ENCODE measurements at regions not wholly inside any gene's neighbourhood (a gene's known extent, or its start where the extent isn't known, plus 50 kb on each side); places are given as distances from the start of the nearest gene placed in this dataset.

DNA sequence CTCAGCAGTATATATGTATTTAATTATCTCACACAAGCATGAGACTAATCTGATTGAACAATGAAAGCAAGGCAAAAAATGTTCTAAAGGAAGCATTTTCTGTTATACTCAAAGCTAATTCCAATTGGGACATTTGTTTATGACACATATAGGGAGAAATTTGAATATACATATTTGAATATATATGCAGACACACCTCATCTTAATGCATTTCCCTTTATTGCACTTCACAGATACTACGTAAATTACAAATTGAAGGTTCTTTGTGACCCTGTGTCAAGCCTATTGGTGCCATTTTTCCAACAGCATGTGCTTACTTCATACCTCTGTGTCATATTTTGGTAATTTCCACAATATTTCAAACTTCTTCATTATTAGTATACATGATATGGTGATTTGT, 132.1 kb upstream of the STEAP1 start:
- Histone ChIP-seq H3K18ac (ENCODE audit: low read depth, low read length) (no peak overlapping the region), H3K23ac (ENCODE audit: low read depth, low read length) (no peak overlapping the region), H3K9me1 (ENCODE audit: insufficient read depth, low read length) (no peaks in the 10 kb centered on the region), H3K56ac (ENCODE audit: extremely low read depth, insufficient read depth, low read length) (no peak overlapping the region), H3K4me2 (ENCODE audit: low read depth, low read length) (no peak overlapping the region), H2BK20ac (ENCODE audit: low read depth, low read length) (no peak overlapping the region), H3K27me3 (ENCODE audit: control insufficient read depth, insufficient read depth, low read length) (no peaks in the 10 kb centered on the region), H2BK120ac (ENCODE audit: low read depth, low read length) (no peak overlapping the region), H4K20me1 (ENCODE audit: insufficient read depth, low read length) (no peaks in the 10 kb centered on the region), H2AK5ac (ENCODE audit: low read depth, low read length) (no peak overlapping the region), H3K27ac (ENCODE audit: insufficient read depth, low read length) (no peak overlapping the region), H3K79me1 (ENCODE audit: low read depth in 1 of 2, low read length in 2 of 2) (no peaks in the 10 kb centered on the region), H3K4ac (ENCODE audit: low read depth, low read length) (no peak overlapping the region), H3K14ac (replicated peaks; ENCODE audit: low read depth, low read length) (no peak overlapping the region), H3K4me1 (ENCODE audit: control insufficient read depth, insufficient read depth, low read length) (no peaks in the 10 kb centered on the region), H4K91ac (ENCODE audit: insufficient read depth, low read depth, low read length) (no peak overlapping the region), H2AK9ac (replicated peaks; ENCODE audit: low read depth, low read length, poor library complexity) (no peak overlapping the region), H3K4me3 (ENCODE audit: insufficient read depth, low read depth, low read length) (no peak overlapping the region), H4K8ac (ENCODE audit: low read depth in 2 of 2, low read length in 2 of 2) (no peak overlapping the region), H3K9ac (ENCODE audit: low read depth, low read length) (no peak overlapping the region), H2AFZ (replicated peaks; ENCODE audit: low read length, poor library complexity) (no peak overlapping the region), H3K36me3 (ENCODE audit: control insufficient read depth, insufficient read depth, low read length) (no peaks in the 10 kb centered on the region), H2BK5ac (ENCODE audit: low read depth, low read length, poor library complexity, severe bottlenecking) (no peak overlapping the region), H3K9me3 (ENCODE audit: control insufficient read depth, insufficient read depth, low read length) (peaks cover 2% of the 10 kb centered on the region; the same call in 1 of the 2 replicates), H4K5ac (ENCODE audit: low read depth, low read length) (no peak overlapping the region), H2BK15ac (ENCODE audit: low read depth, low read length) (no peak overlapping the region)
- DNase-seq (no peak), ATAC-seq (ENCODE audit: low read depth) (no peak)
- CTCF ChIA-PET = no interaction called here
- dilution Hi-C loops (cut with HindIII; ENCODE audit: low sequenced_read_pairs, unreplicated experiment) (no loop called here), intact Hi-C loops (cut with micrococcal nuclease) (no loop called here), in situ Hi-C loops (cut with MboI; ENCODE audit: low sequenced_read_pairs) (no loop called here)
- POLR2A ChIA-PET (ENCODE audit: unreplicated experiment) = no interaction called here
- TF ChIP-seq POLR2A (IDR thresholded peaks at IDR 0.05; ENCODE audit: low read depth, low read length) = no peak
- no peak for TF ChIP-seq CEBPB (IDR thresholded peaks at IDR 0.05; ENCODE audit: low read depth, low read length)
- no peak for TF ChIP-seq MAZ (IDR thresholded peaks at IDR 0.05; ENCODE audit: borderline replicate concordance, low read depth, low read length)
- TF ChIP-seq NFE2L2 (IDR thresholded peaks at IDR 0.05; ENCODE audit: low read depth, low read length) = no peak
- no peak for TF ChIP-seq CHD1 (IDR thresholded peaks at IDR 0.05; ENCODE audit: low read depth, low read length)
- TF ChIP-seq BHLHE40 (IDR thresholded peaks at IDR 0.05; ENCODE audit: low read depth, low read length) = no peak
- TF ChIP-seq, protein P1, sequence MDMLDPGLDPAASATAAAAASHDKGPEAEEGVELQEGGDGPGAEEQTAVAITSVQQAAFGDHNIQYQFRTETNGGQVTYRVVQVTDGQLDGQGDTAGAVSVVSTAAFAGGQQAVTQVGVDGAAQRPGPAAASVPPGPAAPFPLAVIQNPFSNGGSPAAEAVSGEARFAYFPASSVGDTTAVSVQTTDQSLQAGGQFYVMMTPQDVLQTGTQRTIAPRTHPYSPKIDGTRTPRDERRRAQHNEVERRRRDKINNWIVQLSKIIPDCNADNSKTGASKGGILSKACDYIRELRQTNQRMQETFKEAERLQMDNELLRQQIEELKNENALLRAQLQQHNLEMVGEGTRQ (IDR thresholded peaks at IDR 0.05; ENCODE audit: low read depth, low read length) = no peak
- TF ChIP-seq, protein P2, sequence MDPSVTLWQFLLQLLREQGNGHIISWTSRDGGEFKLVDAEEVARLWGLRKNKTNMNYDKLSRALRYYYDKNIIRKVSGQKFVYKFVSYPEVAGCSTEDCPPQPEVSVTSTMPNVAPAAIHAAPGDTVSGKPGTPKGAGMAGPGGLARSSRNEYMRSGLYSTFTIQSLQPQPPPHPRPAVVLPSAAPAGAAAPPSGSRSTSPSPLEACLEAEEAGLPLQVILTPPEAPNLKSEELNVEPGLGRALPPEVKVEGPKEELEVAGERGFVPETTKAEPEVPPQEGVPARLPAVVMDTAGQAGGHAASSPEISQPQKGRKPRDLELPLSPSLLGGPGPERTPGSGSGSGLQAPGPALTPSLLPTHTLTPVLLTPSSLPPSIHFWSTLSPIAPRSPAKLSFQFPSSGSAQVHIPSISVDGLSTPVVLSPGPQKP (IDR thresholded peaks at IDR 0.05; ENCODE audit: borderline replicate concordance, low read depth, low read length) = no peak
- TF ChIP-seq RAD21 (IDR thresholded peaks at IDR 0.05; ENCODE audit: low read length) = no peak
- no peak for TF ChIP-seq MXI1 (IDR thresholded peaks at IDR 0.05; ENCODE audit: borderline replicate concordance, low read depth, low read length)
- TF ChIP-seq RFX5 (IDR thresholded peaks at IDR 0.05; ENCODE audit: low read depth, low read length) = no peak
- TF ChIP-seq, protein P3, sequence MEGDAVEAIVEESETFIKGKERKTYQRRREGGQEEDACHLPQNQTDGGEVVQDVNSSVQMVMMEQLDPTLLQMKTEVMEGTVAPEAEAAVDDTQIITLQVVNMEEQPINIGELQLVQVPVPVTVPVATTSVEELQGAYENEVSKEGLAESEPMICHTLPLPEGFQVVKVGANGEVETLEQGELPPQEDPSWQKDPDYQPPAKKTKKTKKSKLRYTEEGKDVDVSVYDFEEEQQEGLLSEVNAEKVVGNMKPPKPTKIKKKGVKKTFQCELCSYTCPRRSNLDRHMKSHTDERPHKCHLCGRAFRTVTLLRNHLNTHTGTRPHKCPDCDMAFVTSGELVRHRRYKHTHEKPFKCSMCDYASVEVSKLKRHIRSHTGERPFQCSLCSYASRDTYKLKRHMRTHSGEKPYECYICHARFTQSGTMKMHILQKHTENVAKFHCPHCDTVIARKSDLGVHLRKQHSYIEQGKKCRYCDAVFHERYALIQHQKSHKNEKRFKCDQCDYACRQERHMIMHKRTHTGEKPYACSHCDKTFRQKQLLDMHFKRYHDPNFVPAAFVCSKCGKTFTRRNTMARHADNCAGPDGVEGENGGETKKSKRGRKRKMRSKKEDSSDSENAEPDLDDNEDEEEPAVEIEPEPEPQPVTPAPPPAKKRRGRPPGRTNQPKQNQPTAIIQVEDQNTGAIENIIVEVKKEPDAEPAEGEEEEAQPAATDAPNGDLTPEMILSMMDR (conservative IDR thresholded peaks at IDR 0.05; ENCODE audit: low read depth, low read length) = no peak
- TF ChIP-seq MAFK (IDR thresholded peaks at IDR 0.05; ENCODE audit: low read depth, low read length) = no peak
- no CpG with 5 or more reads among the region's 1 CpG for WGBS, 2 experiments (ENCODE audit: extremely low coverage in 2 of 2, insufficient read length in 1 of 2)
- no TSS peak for BruUV-seq (replicated peaks)

Measured in IMR-90 (cell line).